K562 (cell line): ENCODE measurements at regions not wholly inside any gene's neighbourhood (a gene's known extent, or its start where the extent isn't known, plus 50 kb on each side); places are given as distances from the start of the nearest gene placed in this dataset.

Experiments used
- BRF1 ChIP-seq: IDR thresholded peaks from 3 replicates; pipeline ENCODE4 v1.6.1; 2011; ENCODE audit warnings: borderline replicate concordance, mild to moderate bottlenecking; ENCODE audit not compliant: insufficient read length; ENCODE audit errors: extremely low read depth
- EHMT2 ChIP-seq: fragments of 450-650 bp; IDR thresholded peaks from 2 replicates; pipeline ENCODE4 v1.6.1; 2018; ENCODE audit warnings: antibody characterized with exemption
- HLTF ChIP-seq: fragments of 450-650 bp; IDR thresholded peaks from 2 replicates; pipeline ENCODE4 v1.6.1; 2016
- MXI1 ChIP-seq: IDR thresholded peaks from 2 replicates; pipeline ENCODE4 v1.6.1; 2011; ENCODE audit warnings: low read depth, mild to moderate bottlenecking, improper control_type of control experiment, low read length
- RERE ChIP-seq: sonication (generic); formaldehyde crosslinking; IDR thresholded peaks from 2 replicates; pipeline ENCODE4 v1.8.0; 2023; ENCODE audit warnings: missing genetic modification reagents, mild to moderate bottlenecking, borderline replicate concordance
- SNAPC5 ChIP-seq: fragments of 250-450 bp; sonication (Bioruptor Pico); IDR thresholded peaks from 2 replicates; pipeline ENCODE4 v1.8.0; 2021; ENCODE audit warnings: moderate library complexity, mild to moderate bottlenecking, inconsistent platforms
- STAT5B ChIP-seq: fragments of 250-450 bp; sonication (Bioruptor Pico); IDR thresholded peaks from 2 replicates; pipeline ENCODE4 v1.8.0; 2021; ENCODE audit warnings: mild to moderate bottlenecking, inconsistent platforms
- STAT6 ChIP-seq: sonication (generic); formaldehyde crosslinking; IDR thresholded peaks from 2 replicates; pipeline ENCODE4 v1.8.1; 2023; ENCODE audit warnings: mild to moderate bottlenecking, missing genetic modification reagents
- TEAD4 ChIP-seq, 2 experiments: sonication (generic) in 1 of 2; formaldehyde crosslinking in 1 of 2; IDR thresholded peaks; 2 replicates each; pipeline versions ENCODE4 v1.6.1 to v1.8.0; 2012 to 2022; ENCODE audit warnings: borderline replicate concordance in 1 of 2, inconsistent platforms in 1 of 2, low read length in 1 of 2, mild to moderate bottlenecking in 1 of 2, missing genetic modification reagents in 1 of 2
- U2AF1 ChIP-seq: fragments of 200-400 bp; formaldehyde crosslinking; optimal IDR thresholded peaks from 2 replicates; pipeline ENCODE3; 2017; ENCODE audit warnings: mild to moderate bottlenecking, low read depth, low read length, moderate library complexity
- ZBTB1 ChIP-seq: sonication (generic); formaldehyde crosslinking; IDR thresholded peaks from 2 replicates; pipeline ENCODE4 v1.8.1; 2023; ENCODE audit warnings: missing genetic modification reagents, low read depth, mild to moderate bottlenecking, borderline replicate concordance
- ZNF253 ChIP-seq: fragments of 250-450 bp; sonication (Bioruptor Pico); conservative IDR thresholded peaks from 2 replicates; pipeline ENCODE4 v1.6.1; 2021; ENCODE audit warnings: mild to moderate bottlenecking
- ZNF609 ChIP-seq: sonication (generic); formaldehyde crosslinking; IDR thresholded peaks from 2 replicates; pipeline ENCODE4 v1.8.1; 2023; ENCODE audit warnings: missing genetic modification reagents, mild to moderate bottlenecking, borderline replicate concordance

GRCh38 chr6:14863902-14864850, 381.7 kb upstream of the JARID2 start (continued):
- TF ChIP-seq U2AF1 (no peak), TEAD4 (IDR thresholded peaks at IDR 0.05; ENCODE audit: low read length) (peak; percentile 78), TEAD4 (CRISPR knock-in tag; IDR thresholded peaks at IDR 0.05; ENCODE audit: borderline replicate concordance) (no peak), RERE (CRISPR knock-in tag) (no peak), HLTF (no peak; the same call in 1 of the 2 replicates), ZBTB1 (CRISPR knock-in tag) (no peak), STAT5B (no peak), MXI1 (no peak), EHMT2 (peak; percentile 80; the same call in 1 of the 2 replicates), STAT6 (CRISPR knock-in tag) (no peak), ZNF253 (CRISPR knock-in tag) (no peak), ZNF609 (no peak), SNAPC5 (CRISPR knock-in tag) (no peak), BRF1 (no peak)
